GM19463 (cell line): ENCODE measurements at regions not wholly inside any gene's neighbourhood (a gene's known extent, or its start where the extent isn't known, plus 50 kb on each side); places are given as distances from the start of the nearest gene placed in this dataset.

ENCODE experiments used
- ATAC-seq: cut with Tn5 transposase; IDR thresholded peaks from one replicate; pipeline ENCODE4 v1.9.1; 2021; ENCODE audit warnings: mild to moderate bottlenecking, moderate library complexity; ENCODE audit not compliant: unreplicated experiment

- ATAC-seq, result no peak
Observed at GRCh38 chr9:19732441-19732951, 56.3 kb downstream of the SLC24A2 start.

- no peak for ATAC-seq
Observed at GRCh38 chr9:19728101-19728500, 60.7 kb downstream of the SLC24A2 start.

GRCh38 chr9:19725970-19726369 lies 62.9 kb downstream of the SLC24A2 start:
- no peak for ATAC-seq

DNA sequence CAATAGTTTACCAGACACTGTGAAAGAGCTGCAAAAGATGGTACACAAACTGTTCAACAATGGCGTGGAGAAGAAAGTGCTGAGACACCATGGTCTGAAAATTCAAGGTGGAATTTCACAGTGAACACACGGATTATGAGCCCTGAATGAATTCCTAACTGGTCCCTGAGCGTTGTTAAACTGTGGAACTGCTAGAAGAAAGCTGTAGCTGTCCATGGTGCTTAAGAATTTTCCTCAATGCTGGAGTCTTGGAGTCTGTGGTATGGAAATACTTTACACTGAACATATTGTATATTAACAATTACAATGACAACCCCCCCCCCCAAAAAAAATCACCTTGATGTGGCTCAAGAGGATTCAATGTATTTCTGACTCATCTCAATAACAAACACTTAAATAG lies 68.5 kb downstream of the SLC24A2 start:
- no peak for ATAC-seq

DNA sequence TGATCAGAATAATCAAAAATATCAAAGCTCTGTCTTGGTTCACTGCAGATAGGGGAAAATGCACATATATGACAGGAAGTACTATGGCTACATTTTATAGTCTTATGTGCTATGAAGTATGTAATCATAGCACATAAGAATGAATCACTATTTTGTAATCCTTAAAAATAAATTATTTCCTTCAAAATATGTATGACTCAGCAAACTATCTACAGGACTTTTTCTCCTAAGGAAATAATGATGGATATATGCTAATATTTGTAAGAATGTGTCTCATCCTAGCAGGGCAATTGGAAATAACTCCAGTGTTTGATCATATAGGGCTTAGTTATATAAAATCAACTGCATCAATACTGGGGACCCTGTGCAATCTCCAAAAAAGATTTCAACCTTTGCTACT lies 85.1 kb downstream of the SLC24A2 start:
- no peak for ATAC-seq

DNA sequence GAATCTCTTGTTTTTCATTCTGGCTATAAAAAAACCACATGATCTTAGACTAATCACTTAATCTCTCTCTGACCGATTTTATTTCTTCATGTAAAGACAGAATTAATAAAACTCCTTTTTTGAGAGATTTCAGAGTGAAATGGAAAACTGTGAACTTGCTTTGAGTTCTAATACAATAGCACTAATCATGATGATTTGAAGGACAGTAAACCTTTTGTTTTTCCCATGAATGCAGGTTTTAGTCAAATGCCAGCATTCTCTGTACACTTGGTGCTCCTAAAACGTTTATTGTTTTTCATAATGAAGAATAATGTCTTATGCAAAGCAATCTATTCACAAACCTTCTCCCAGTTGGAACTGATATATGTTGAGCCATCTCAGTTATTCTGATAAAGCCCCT lies 86.8 kb downstream of the SLC24A2 start:
- ATAC-seq, result no peak

- ATAC-seq, result no peak
Observed at GRCh38 chr9:19701274-19701673, 87.6 kb downstream of the SLC24A2 start.

GRCh38 chr9:19700699-19701098 lies 88.1 kb downstream of the SLC24A2 start:
- ATAC-seq, result no peak

DNA sequence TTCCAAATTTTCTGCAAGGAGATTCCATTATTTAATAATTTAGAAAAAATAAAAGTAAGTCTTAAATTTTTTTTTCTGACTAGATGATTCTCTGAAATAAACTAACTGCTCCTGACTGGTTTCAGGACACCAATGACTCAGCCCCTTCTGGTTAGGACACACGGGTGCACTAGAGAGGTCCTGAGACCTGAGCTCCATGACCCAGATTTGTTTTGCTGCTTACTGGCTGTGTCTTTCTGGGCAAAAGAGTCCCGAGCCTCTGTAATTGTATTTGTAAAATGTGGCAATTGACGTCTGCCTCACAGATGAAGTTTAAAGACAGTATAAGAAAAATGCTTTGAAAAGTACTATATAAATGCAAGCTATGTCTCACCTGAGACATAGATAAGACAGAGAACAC lies 89.1 kb downstream of the SLC24A2 start:
- ATAC-seq, result no peak

GRCh38 chr9:19698960-19699359 lies 89.9 kb downstream of the SLC24A2 start:
- no peak for ATAC-seq

DNA sequence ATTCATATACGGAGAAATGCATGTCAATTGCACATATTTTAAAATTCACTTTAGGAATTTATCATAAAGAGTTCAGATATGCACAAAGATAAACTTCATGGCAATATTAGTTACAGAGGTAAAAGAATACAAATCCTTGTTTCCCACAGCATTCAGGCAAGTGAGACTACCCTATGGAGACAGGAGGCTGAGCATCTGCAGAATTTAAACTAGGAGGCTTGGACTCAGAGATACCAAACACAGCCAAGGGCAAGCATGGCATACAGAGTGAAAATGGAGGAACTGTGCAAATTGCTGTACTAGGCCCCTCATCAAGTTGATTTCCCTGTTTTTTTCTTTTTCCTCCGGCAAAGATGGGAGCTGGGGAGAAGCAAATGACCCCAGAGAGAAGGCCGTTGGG lies 94.2 kb downstream of the SLC24A2 start:
- ATAC-seq, result no peak

DNA sequence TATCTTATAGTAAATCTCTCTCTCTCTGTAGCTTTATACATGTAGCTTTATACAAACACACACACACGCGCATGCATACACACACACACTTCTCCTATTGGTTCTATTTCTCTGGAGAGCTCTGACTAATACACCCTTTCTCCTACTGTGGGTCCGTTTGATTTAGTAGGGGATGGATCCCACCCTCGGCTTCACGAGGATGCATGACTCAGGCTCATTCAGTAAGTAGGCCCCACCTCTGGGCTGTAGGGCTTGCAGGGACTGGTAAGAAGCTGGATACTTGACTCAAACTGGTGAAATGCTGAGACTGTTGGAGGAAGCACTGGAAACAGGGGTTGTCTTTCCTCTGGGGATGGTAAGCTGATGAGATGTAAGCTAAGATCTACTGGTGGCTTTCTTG lies 98.7 kb downstream of the SLC24A2 start:
- no peak for ATAC-seq

- ATAC-seq, result no peak
Observed at GRCh38 chr9:19689328-19690101, 99.3 kb downstream of the SLC24A2 start.

DNA sequence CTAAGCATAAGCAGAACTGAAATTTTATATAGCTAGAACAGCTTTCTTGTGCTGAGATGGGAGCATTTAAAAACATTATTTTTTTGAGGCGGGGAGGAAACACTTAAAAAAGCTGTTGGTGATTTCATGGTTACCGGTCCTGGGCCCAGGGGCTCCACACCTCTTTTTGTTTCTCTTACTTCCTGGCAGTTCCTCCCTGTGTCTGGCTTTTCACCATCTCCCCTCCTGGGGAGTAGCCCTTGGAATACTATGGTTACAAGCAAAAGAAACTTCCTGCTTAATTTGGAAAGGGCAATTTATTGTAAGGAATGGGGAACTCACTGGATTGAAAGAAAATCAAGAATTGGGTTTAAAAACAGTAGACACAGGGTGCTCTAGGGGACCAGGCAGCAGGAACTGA lies 105.1 kb downstream of the SLC24A2 start:
- no peak for ATAC-seq

DNA sequence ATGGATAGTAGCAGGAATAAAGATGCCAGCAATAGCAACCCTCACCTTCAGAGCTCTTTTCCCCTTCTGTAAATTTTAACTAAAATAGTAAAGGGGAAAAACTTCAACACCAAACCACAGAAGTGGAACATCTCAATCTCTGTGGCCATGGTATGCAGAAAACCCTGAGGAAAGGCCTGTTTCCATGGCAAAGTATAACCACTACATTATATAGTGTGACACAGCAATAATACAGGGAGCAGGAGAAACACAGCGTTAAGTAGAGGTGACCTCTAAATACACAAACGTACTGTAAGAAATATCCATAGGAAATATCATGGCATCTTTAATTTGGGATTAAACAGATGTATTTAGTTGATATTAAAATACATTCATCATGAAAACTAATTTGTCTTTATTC lies 106.4 kb downstream of the SLC24A2 start:
- no peak for ATAC-seq

DNA sequence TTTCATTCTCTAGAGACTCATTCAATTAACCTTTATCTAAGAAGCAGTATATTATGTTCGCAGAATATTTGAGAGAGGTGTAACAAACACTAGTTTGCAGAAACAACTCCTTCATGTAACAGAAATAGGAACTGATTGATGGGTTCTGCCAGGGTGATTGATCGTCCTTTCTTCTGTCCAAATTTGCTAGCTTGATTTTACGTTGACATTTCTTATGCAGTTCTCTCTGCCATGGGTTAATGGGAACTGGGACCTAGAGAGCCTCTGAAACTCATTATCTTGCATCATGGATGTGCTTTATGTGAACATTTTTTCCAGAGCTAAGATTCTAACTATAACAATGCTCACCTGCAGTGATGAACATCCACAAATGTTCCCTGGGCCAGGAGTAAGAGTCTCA lies 107.0 kb downstream of the SLC24A2 start:
- no peak for ATAC-seq

GRCh38 chr9:19677924-19678323 lies 110.9 kb downstream of the SLC24A2 start:
- no peak for ATAC-seq

DNA sequence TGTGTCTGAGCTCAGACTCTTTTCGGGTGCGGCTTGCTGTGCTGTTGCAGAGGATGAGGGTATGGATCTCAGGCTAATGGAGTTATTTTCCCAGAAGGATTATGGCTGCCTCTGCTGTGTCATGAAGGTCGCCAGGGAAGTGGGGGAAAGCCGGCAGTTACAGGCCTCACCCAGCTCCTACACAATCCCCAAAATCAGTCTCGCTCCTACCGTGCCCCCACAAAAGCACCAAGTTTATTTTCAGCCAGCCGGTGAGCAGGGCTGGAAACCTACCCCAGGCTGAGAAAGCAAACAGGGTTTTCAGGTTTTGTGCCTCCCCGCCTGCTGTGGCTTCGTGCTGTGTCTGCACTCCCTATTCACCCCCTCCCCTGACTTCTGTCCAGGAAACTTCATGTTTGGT lies 113.3 kb downstream of the SLC24A2 start:
- no peak for ATAC-seq

- ATAC-seq, result no peak
Observed at GRCh38 chr9:19666575-19666974, 122.3 kb downstream of the SLC24A2 start.

DNA sequence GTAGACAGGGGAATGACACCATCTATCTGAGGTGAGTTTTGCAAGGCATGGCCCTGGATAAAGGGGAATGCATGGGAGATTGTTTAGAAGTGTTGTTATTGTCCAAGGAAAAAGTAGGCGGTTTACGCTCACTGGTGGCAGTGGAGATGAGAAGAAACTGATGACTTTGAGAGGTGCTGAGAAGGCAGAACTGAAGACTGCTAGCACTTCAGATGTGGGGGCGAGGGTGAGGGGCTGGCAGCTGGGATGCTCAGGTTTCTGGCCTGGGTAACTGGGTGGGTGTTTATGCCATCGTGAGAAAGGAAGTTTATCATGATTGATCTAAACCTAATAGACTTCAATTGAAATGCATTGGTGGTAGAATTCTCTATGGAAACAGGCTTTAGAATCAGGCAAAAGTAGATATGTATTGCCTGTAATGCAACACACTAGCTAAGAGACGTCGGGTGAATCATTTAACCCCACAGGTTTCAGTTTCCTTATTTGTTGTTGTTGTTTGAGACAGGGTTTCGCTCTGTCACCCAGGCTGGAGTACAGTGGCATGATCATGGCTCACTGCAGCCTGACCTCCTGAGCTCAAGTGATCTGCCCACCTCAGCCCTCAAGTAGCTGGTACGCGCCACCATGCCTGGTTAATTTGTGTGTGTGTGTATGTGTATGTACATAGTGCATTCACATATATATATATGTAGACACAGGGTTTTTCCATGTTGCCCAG lies 123.5 kb downstream of the SLC24A2 start:
- peak; percentile 100 for ATAC-seq

- ATAC-seq, result no peak
Observed at GRCh38 chr9:19663570-19663969, 125.3 kb downstream of the SLC24A2 start.

- no peak for ATAC-seq
Observed at GRCh38 chr9:19662213-19662612, 126.6 kb downstream of the SLC24A2 start.
